Keratinocyte (primary cell): ENCODE measurements at regions not wholly inside any gene's neighbourhood (a gene's known extent, or its start where the extent isn't known, plus 50 kb on each side); places are given as distances from the start of the nearest gene placed in this dataset.

Source experiments
- CTCF ChIP-seq, 3 experiments: IDR thresholded peaks in 1 of 3; conservative IDR thresholded peaks in 1 of 3; optimal IDR thresholded peaks in 1 of 3; 2 replicates in 2 of 3; 3 replicates in 1 of 3; pipeline versions ENCODE3 to v1.5.1; 2011; ENCODE audit warnings: low read length in 3 of 3, mild to moderate bottlenecking in 3 of 3, moderate library complexity in 2 of 3, control low read depth in 1 of 3, inconsistent platforms in 1 of 3; ENCODE audit not compliant: insufficient read depth in 2 of 3; ENCODE audit errors: extremely low read depth in 1 of 3
- EZH2 ChIP-seq: IDR thresholded peaks from one replicate; pipeline ENCODE4 v1.6.1; 2012; ENCODE audit warnings: inconsistent platforms, mild to moderate bottlenecking, low read length, moderate library complexity

GRCh38 chr1:173285048-173285447, 77.9 kb upstream of the TNFSF4 start:
- TF ChIP-seq CTCF (optimal IDR thresholded peaks at IDR 0.05 in 1 of 3, IDR thresholded peaks at IDR 0.05 in 1 of 3, conservative IDR thresholded peaks at IDR 0.05 in 1 of 3; ENCODE audit: extremely low read depth in 1 of 3, insufficient read depth in 2 of 3, low read length in 3 of 3) (no peak), EZH2 (no peak)
